Thoracic aorta (tissue), 2 donors: ENCODE measurements at regions not wholly inside any gene's neighbourhood (a gene's known extent, or its start where the extent isn't known, plus 50 kb on each side); places are given as distances from the start of the nearest gene placed in this dataset.

Experiments used
- ATAC-seq: fragments of 150-250 bp; one replicate; pipeline ENCODE4 v1.8.0; 2017; ENCODE audit warnings: low read depth; ENCODE audit not compliant: insufficient number of reproducible peaks, low FRiP score
- DNase-seq: peaks from one replicate; pipeline ENCODE4 v3.0.0-alpha.2; 2020; ENCODE audit warnings: low spot score
- H3K27ac ChIP-seq, 2 donors: fragments of 200-600 bp; sonication (generic); 1 replicate in 1 of 2; 2 replicates in 1 of 2; pipeline ENCODE4 v1.5.1; 2016; ENCODE audit warnings: mild to moderate bottlenecking in 2 of 2, moderate library complexity in 2 of 2
- H3K27me3 ChIP-seq: fragments of 200-600 bp; sonication (generic); replicated peaks from 2 replicates; pipeline ENCODE4 v1.6.0; 2016; ENCODE audit warnings: mild to moderate bottlenecking; ENCODE audit not compliant: insufficient read depth
- H3K36me3 ChIP-seq: fragments of 200-600 bp; sonication (generic); one replicate; pipeline ENCODE4 v1.5.1; 2016
- H3K4me1 ChIP-seq, 2 donors: fragments of 200-600 bp; sonication (generic); 1 replicate in 1 of 2; 2 replicates in 1 of 2; pipeline versions ENCODE4 v1.5.1 to v1.6.0; 2016; ENCODE audit warnings: low read depth in 2 of 2, mild to moderate bottlenecking in 1 of 2; ENCODE audit not compliant: control insufficient read depth in 1 of 2
- H3K4me3 ChIP-seq: fragments of 200-600 bp; sonication (generic); 2 replicates; pipeline ENCODE4 v1.5.1; 2016; ENCODE audit warnings: mild to moderate bottlenecking
- H3K9me3 ChIP-seq: fragments of 200-600 bp; sonication (generic); 2 replicates; pipeline ENCODE4 v1.5.1; 2016
- CTCF ChIP-seq: fragments of 200-600 bp; sonication (generic); IDR thresholded peaks from one replicate; pipeline ENCODE4 v1.5.1; 2019; ENCODE audit warnings: antibody characterized with exemption

- Histone ChIP-seq H3K27me3 (no peaks in the 10 kb centered on the region), H3K36me3 (no peaks in the 10 kb centered on the region), H3K9me3 (no peaks in the 10 kb centered on the region), H3K4me1 (no peaks in the 10 kb centered on the region), H3K4me3 (no peak overlapping the region), H3K27ac (no peak overlapping the region)
- ATAC-seq (no peak), DNase-seq (no peak)
- TF ChIP-seq CTCF = no peak
Measured at GRCh38 chr13:87607266-87607665, 63.9 kb upstream of the SLITRK5 start.

- Histone ChIP-seq H3K4me3 (no peak overlapping the region), H3K27me3 (no peaks in the 10 kb centered on the region), H3K27ac (no peak overlapping the region), H3K36me3 (no peaks in the 10 kb centered on the region), H3K9me3 (no peaks in the 10 kb centered on the region), H3K4me1 (no peaks in the 10 kb centered on the region)
- no peak for ATAC-seq
- DNase-seq = no peak
- no peak for TF ChIP-seq CTCF
Measured at GRCh38 chr13:87614276-87614675, 56.9 kb upstream of the SLITRK5 start.
